ENCODE measurements at regions not wholly inside any gene's neighbourhood (a gene's known extent, or its start where the extent isn't known, plus 50 kb on each side); places are given as distances from the start of the nearest gene placed in this dataset.
"Not testable (repeated sequence)": the region's sequence is repeated elsewhere in the genome, so short reads cannot be mapped to it uniquely, and the experiment has no call there.

DNA sequence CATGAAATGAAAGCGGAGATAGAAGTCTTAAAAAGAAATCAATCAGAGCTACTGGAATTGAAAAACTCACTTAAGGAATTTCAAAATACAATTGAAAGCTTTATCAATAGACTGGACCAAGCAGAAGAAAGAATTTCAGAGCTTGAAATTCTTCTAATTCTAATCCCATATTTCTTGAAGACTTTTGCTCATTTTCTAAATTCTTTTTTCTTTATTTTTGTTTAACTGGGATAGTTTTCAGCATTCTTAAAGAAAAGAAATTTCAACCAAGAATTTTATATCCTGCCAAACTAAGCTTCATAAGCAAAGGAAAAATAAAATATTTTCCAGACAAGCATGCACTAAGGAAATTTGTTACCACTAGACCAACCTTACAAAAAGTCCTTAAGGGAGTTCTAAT lies 80.2 kb upstream of the BMAL1 start:
- not testable (repeated sequence) for TF ChIP-seq POLR2AphosphoS5 (IDR thresholded peaks at IDR 0.05; ENCODE audit: insufficient read depth, low read depth, low read length); JUN (IDR thresholded peaks at IDR 0.05; ENCODE audit: borderline replicate concordance, insufficient read depth, insufficient read length, low read depth); FOS (IDR thresholded peaks at IDR 0.05; ENCODE audit: borderline replicate concordance, insufficient read depth, low read length); GATA2 (IDR thresholded peaks at IDR 0.05; ENCODE audit: insufficient read depth, insufficient read length, low read depth, low read length); POLR2A (IDR thresholded peaks at IDR 0.05; ENCODE audit: low read depth, low read length); MAX (IDR thresholded peaks at IDR 0.05; ENCODE audit: insufficient read depth, insufficient read length); MYC (IDR thresholded peaks at IDR 0.05; ENCODE audit: low read depth, low read length); EZH2 (IDR thresholded peaks at IDR 0.05; ENCODE audit: borderline replicate concordance, low read depth, low read length, severe bottlenecking)
- TF ChIP-seq, protein P1, sequence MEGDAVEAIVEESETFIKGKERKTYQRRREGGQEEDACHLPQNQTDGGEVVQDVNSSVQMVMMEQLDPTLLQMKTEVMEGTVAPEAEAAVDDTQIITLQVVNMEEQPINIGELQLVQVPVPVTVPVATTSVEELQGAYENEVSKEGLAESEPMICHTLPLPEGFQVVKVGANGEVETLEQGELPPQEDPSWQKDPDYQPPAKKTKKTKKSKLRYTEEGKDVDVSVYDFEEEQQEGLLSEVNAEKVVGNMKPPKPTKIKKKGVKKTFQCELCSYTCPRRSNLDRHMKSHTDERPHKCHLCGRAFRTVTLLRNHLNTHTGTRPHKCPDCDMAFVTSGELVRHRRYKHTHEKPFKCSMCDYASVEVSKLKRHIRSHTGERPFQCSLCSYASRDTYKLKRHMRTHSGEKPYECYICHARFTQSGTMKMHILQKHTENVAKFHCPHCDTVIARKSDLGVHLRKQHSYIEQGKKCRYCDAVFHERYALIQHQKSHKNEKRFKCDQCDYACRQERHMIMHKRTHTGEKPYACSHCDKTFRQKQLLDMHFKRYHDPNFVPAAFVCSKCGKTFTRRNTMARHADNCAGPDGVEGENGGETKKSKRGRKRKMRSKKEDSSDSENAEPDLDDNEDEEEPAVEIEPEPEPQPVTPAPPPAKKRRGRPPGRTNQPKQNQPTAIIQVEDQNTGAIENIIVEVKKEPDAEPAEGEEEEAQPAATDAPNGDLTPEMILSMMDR (IDR thresholded peaks at IDR 0.05; ENCODE audit: extremely low read depth in 1 of 2, insufficient read depth in 1 of 2, low read depth in 1 of 2, low read length in 2 of 2), result not testable (repeated sequence)

All from endothelial cell of umbilical vein (primary cell).